HG03196 (cell line): ENCODE measurements at regions not wholly inside any gene's neighbourhood (a gene's known extent, or its start where the extent isn't known, plus 50 kb on each side); places are given as distances from the start of the nearest gene placed in this dataset.

ENCODE experiments used
- ATAC-seq: cut with Tn5 transposase; IDR thresholded peaks from one replicate; pipeline ENCODE4 v1.9.1; 2021; ENCODE audit not compliant: unreplicated experiment

- no peak for ATAC-seq
These were observed 880.1 kb upstream of the FBXO33 start for GRCh38 chr14:40312296-40312695.

GRCh38 chr14:40309124-40309523, 876.9 kb upstream of the FBXO33 start:
- no peak for ATAC-seq

GRCh38 chr14:40308240-40308639, 876.0 kb upstream of the FBXO33 start:
- no peak for ATAC-seq

- ATAC-seq: no peak
These were observed 864.6 kb upstream of the FBXO33 start for GRCh38 chr14:40296821-40297220.

- ATAC-seq: no peak
These were observed 860.4 kb upstream of the FBXO33 start for GRCh38 chr14:40292664-40293063.

- ATAC-seq: no peak
These were observed 850.0 kb upstream of the FBXO33 start for GRCh38 chr14:40282196-40282595.

- no peak for ATAC-seq
These were observed 848.4 kb upstream of the FBXO33 start for GRCh38 chr14:40280652-40281051.

- no peak for ATAC-seq
These were observed 841.2 kb upstream of the FBXO33 start for GRCh38 chr14:40273417-40273816.

- ATAC-seq: no peak
These were observed 839.2 kb upstream of the FBXO33 start for GRCh38 chr14:40271480-40271879.

GRCh38 chr14:40269436-40269835, 837.2 kb upstream of the FBXO33 start:
- no peak for ATAC-seq

GRCh38 chr14:40268236-40268635, 836.0 kb upstream of the FBXO33 start:
- ATAC-seq: no peak

- no peak for ATAC-seq
These were observed 832.9 kb upstream of the FBXO33 start for GRCh38 chr14:40265096-40265495.

GRCh38 chr14:40252817-40253447, 820.7 kb upstream of the FBXO33 start:
- ATAC-seq: no peak

GRCh38 chr14:40248671-40249070, 816.4 kb upstream of the FBXO33 start:
- ATAC-seq: no peak

GRCh38 chr14:40240245-40240859, 808.1 kb upstream of the FBXO33 start:
- ATAC-seq: no peak

GRCh38 chr14:40232302-40232701, 800.1 kb upstream of the FBXO33 start:
- ATAC-seq: no peak

- ATAC-seq: no peak
These were observed 797.4 kb upstream of the FBXO33 start for GRCh38 chr14:40229676-40230075.

GRCh38 chr14:40222996-40223395, 790.8 kb upstream of the FBXO33 start:
- ATAC-seq: no peak

- no peak for ATAC-seq
These were observed 789.2 kb upstream of the FBXO33 start for GRCh38 chr14:40221428-40221827.

- ATAC-seq: no peak
These were observed 786.8 kb upstream of the FBXO33 start for GRCh38 chr14:40219032-40219431.

GRCh38 chr14:40218282-40218941, 786.2 kb upstream of the FBXO33 start:
- no peak for ATAC-seq

GRCh38 chr14:40216976-40217375, 784.7 kb upstream of the FBXO33 start:
- ATAC-seq: no peak
